Kidney (tissue), 13 donors: ENCODE measurements at regions not wholly inside any gene's neighbourhood (a gene's known extent, or its start where the extent isn't known, plus 50 kb on each side); places are given as distances from the start of the nearest gene placed in this dataset.

Experiments used
- DNase-seq, 5 donors: peaks; one replicate each; pipeline ENCODE4 v3.0.0-alpha.2; 2013 to 2020
- FAIRE-seq: peaks from 2 replicates; lab custom pipeline; 2012; peaks lifted over from hg19 to GRCh38; lab: Jason Lieb, UNC
- H3K27ac ChIP-seq, 2 donors: one replicate each; pipeline ENCODE4 v1.7.0; 2013; ENCODE audit warnings: low read depth in 2 of 2, low read length in 2 of 2, inconsistent platforms in 1 of 2
- H3K27me3 ChIP-seq: one replicate; pipeline ENCODE4 v1.7.1; 2013; ENCODE audit warnings: low read length, inconsistent platforms; ENCODE audit not compliant: control insufficient read depth, insufficient read depth
- H3K36me3 ChIP-seq, 3 donors: one replicate each; pipeline versions ENCODE4 v1.7.0 to v1.7.1; 2013; ENCODE audit warnings: low read length in 3 of 3, control low read depth in 1 of 3, inconsistent platforms in 1 of 3; ENCODE audit not compliant: insufficient read depth in 3 of 3, control insufficient read depth in 2 of 3
- H3K4me1 ChIP-seq, 3 donors: one replicate each; pipeline versions ENCODE4 v1.7.0 to v1.7.1; 2013; ENCODE audit warnings: low read length in 3 of 3, inconsistent platforms in 1 of 3, low read depth in 1 of 3; ENCODE audit not compliant: control insufficient read depth in 2 of 3, insufficient read depth in 2 of 3
- H3K4me3 ChIP-seq, 3 donors: one replicate each; pipeline versions ENCODE4 v1.7.0 to v1.8.1; 2013; ENCODE audit warnings: low read length in 3 of 3, control low read depth in 1 of 3, inconsistent platforms in 1 of 3
- H3K9ac ChIP-seq, 3 donors: one replicate each; pipeline versions ENCODE4 v1.7.0 to v1.7.1; 2013; ENCODE audit warnings: low read length in 3 of 3, control low read depth in 1 of 3, inconsistent platforms in 1 of 3
- H3K9me3 ChIP-seq, 3 donors: one replicate each; pipeline versions ENCODE4 v1.7.0 to v1.7.1; 2013; ENCODE audit warnings: low read length in 3 of 3, control low read depth in 1 of 3, inconsistent platforms in 1 of 3; ENCODE audit not compliant: control insufficient read depth in 2 of 3, insufficient read depth in 1 of 3
- intact Hi-C: fragments of 100-400 bp; cut with DNase I; formaldehyde crosslinking; loops from one replicate; pipeline ENCODE4 v1.11.1; 2022
- TF ChIP-seq, protein P1 (sequence below): IDR thresholded peaks from 3 replicates; pipeline ENCODE4 v1.5.1; 2012; ENCODE audit warnings: mild to moderate bottlenecking, moderate library complexity, borderline replicate concordance; ENCODE audit not compliant: insufficient read depth; ENCODE audit errors: extremely low read depth
- donor health status: control.
- donor health status: control.
- donor health status: control.
- donor health status: control.
- donor health status: control.
- donor health status: DM: yes; HTN: yes; CAD: no.
- donor health status: Normal renal cell carcinoma (clear cell type).

- Histone ChIP-seq H3K4me3 (no peak overlapping the region), H3K36me3 (no peaks in the 10 kb centered on the region), H3K9ac (no peak overlapping the region), H3K27me3 (no peaks in the 10 kb centered on the region), H3K9me3 (no peaks in the 10 kb centered on the region), H3K27ac (no peak overlapping the region), H3K4me1 (no peaks in the 10 kb centered on the region)
- TF ChIP-seq, protein P1, sequence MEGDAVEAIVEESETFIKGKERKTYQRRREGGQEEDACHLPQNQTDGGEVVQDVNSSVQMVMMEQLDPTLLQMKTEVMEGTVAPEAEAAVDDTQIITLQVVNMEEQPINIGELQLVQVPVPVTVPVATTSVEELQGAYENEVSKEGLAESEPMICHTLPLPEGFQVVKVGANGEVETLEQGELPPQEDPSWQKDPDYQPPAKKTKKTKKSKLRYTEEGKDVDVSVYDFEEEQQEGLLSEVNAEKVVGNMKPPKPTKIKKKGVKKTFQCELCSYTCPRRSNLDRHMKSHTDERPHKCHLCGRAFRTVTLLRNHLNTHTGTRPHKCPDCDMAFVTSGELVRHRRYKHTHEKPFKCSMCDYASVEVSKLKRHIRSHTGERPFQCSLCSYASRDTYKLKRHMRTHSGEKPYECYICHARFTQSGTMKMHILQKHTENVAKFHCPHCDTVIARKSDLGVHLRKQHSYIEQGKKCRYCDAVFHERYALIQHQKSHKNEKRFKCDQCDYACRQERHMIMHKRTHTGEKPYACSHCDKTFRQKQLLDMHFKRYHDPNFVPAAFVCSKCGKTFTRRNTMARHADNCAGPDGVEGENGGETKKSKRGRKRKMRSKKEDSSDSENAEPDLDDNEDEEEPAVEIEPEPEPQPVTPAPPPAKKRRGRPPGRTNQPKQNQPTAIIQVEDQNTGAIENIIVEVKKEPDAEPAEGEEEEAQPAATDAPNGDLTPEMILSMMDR, result no peak
- no peak for DNase-seq
- no peak for FAIRE-seq
- intact Hi-C loops, result no loop called here
These were observed 180.7 kb upstream of the POU3F3 start for GRCh38 chr2:104673225-104673624.

DNA sequence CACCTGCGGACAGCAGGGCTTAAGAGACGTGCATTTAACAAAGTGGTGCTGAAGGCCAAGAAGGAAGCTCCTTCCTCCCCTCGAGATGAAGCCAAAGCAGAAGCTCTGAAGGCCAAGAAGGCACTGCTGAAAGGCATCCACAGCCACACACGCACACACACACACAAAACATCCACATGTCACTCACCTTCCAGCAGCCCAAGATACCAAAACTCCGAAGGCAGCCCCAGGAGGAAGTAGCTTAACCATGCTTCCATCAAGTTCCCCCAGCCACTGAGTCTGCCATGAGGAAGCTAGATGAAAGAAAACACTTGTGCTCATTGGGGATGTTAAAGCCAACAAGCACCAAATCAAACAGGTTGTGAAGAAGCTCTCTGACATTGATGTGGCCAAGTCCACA is 175.7 kb upstream of the POU3F3 start:
- Histone ChIP-seq H3K9me3 (no peaks in the 10 kb centered on the region), H3K27ac (no peak overlapping the region), H3K4me3 (no peak overlapping the region), H3K4me1 (no peaks in the 10 kb centered on the region), H3K9ac (no peak overlapping the region), H3K27me3 (no peaks in the 10 kb centered on the region), H3K36me3 (no peaks in the 10 kb centered on the region)
- no peak for FAIRE-seq
- intact Hi-C loops, result no loop called here
- DNase-seq, result no peak
- TF ChIP-seq, protein P1, result no peak

GRCh38 chr2:104685591-104685990 is 168.3 kb upstream of the POU3F3 start:
- Histone ChIP-seq H3K4me1 (no peaks in the 10 kb centered on the region), H3K27ac (no peak overlapping the region), H3K36me3 (no peaks in the 10 kb centered on the region), H3K9me3 (no peaks in the 10 kb centered on the region), H3K27me3 (no peaks in the 10 kb centered on the region), H3K4me3 (no peak overlapping the region), H3K9ac (no peak overlapping the region)
- no peak for DNase-seq
- TF ChIP-seq, protein P1, result no peak
- intact Hi-C loops, result no loop called here
- FAIRE-seq, result no peak

- Histone ChIP-seq H3K4me3 (no peak overlapping the region), H3K36me3 (no peaks in the 10 kb centered on the region), H3K27me3 (no peaks in the 10 kb centered on the region), H3K9me3 (no peaks in the 10 kb centered on the region), H3K27ac (no peak overlapping the region), H3K4me1 (no peaks in the 10 kb centered on the region), H3K9ac (no peak overlapping the region)
- no peak for FAIRE-seq
- intact Hi-C loops, result no loop called here
- TF ChIP-seq, protein P1, result no peak
- no peak for DNase-seq
These were observed 166.8 kb upstream of the POU3F3 start for GRCh38 chr2:104687147-104687546.
